ENCODE measurements at regions not wholly inside any gene's neighbourhood (a gene's known extent, or its start where the extent isn't known, plus 50 kb on each side); places are given as distances from the start of the nearest gene placed in this dataset.

DNA sequence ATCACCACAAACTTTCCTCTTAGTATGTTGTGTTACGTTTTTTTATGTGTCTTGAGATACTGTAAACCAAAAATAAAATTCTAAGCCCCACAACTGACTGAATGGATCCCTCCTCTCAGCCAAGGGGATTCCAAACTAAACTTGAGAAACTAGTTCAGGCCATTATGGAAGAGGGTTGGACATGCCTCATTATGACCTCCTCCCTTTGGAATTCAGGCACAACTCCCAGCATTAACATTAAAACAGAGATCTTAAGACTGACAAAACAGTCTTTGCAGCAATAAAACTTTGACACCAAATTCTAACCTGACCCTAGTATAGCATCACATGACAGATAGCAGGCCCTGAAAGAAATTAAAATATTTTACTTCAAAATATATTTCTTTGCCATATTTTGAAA, 51.1 kb upstream of the SLC47A1 start:
- H3K9ac ChIP-seq (replicated peaks in 1 of 4; ENCODE audit: extremely low read depth in 1 of 4, low read depth in 3 of 4, low read length in 3 of 4) = no peak overlapping the region
- DNase-seq (ENCODE audit: low read depth in 1 of 2, low spot score in 2 of 2) = no peak
- H3K18ac ChIP-seq (ENCODE audit: extremely low read depth, low read length) = no peak overlapping the region
- H2BK15ac ChIP-seq (ENCODE audit: low read length) = no peak overlapping the region
- H3K4me3 ChIP-seq (ENCODE audit: extremely low read depth in 1 of 4, insufficient read depth in 2 of 4, low read depth in 3 of 4, low read length in 4 of 4) = peak overlapping the region in 1 of 4 experiments; percentile 16; a peak in 1 of 8 replicates
- H3K14ac ChIP-seq (ENCODE audit: insufficient read length) = no peak overlapping the region
- H3K9me3 ChIP-seq (ENCODE audit: insufficient read depth in 2 of 2, low read depth in 1 of 2, low read length in 1 of 2) = no peaks in the 10 kb centered on the region
- no peak overlapping the region for H4K8ac ChIP-seq (ENCODE audit: extremely low read depth, insufficient read depth, low read length)
- peak; percentile 88 for FAIRE-seq
- H3K56ac ChIP-seq (replicated peaks; ENCODE audit: insufficient read length, low read depth, low read length) = no peak overlapping the region
- H3K36me3 ChIP-seq (ENCODE audit: control insufficient read depth in 2 of 4, insufficient read depth in 4 of 4, low read length in 3 of 4) = no peaks in the 10 kb centered on the region
- H3K27ac ChIP-seq (ENCODE audit: low read depth, low read length) = no peak overlapping the region
- no peak overlapping the region for H2AK5ac ChIP-seq (ENCODE audit: low read depth, low read length)
- H2BK120ac ChIP-seq (replicated peaks; ENCODE audit: low read depth, low read length) = no peak overlapping the region
- 0 out of 2 replicates have a peak overlapping the region, but pooled peaks have one; percentile 84 for H2BK5ac ChIP-seq (ENCODE audit: low read depth, low read length)
- no peak overlapping the region for H2AFZ ChIP-seq (ENCODE audit: low read length)
- no peak overlapping the region for H2BK20ac ChIP-seq (ENCODE audit: low read length)
- no peak overlapping the region for H4K5ac ChIP-seq (ENCODE audit: insufficient read length, low read depth, low read length)
- POLR2A ChIA-PET (ENCODE audit: partially characterized antibody) = interaction anchor here (0.8 to 1.2 kb wide), 2 partner anchors 11 to 16 kb away, joined by 3 read pairs; no protein-coding TSS in a partner anchor
- H3K79me2 ChIP-seq (ENCODE audit: control insufficient read depth in 1 of 2, insufficient read depth in 2 of 2, low read length in 2 of 2) = no peaks in the 10 kb centered on the region
- peaks cover 0 to 10% (median 5%) of the 10 kb centered on the region in 4 experiments; a peak in 5 of 7 replicates for H3K4me1 ChIP-seq (replicated peaks in 1 of 4; ENCODE audit: control insufficient read depth in 3 of 4, insufficient read depth in 4 of 4, low read length in 3 of 4)
- no peak overlapping the region for H3K4ac ChIP-seq (replicated peaks; ENCODE audit: insufficient read length, low read depth, low read length)
- H2BK12ac ChIP-seq (ENCODE audit: low read depth, low read length) = no peak overlapping the region
- no peak overlapping the region for H4K91ac ChIP-seq (replicated peaks; ENCODE audit: insufficient read length, low read length)
- no peaks in the 10 kb centered on the region for H3K27me3 ChIP-seq (replicated peaks in 1 of 4; ENCODE audit: control insufficient read depth in 3 of 4, extremely low read depth in 1 of 4, insufficient read depth in 3 of 4, low read length in 3 of 4)
- H3K23me2 ChIP-seq (ENCODE audit: low read depth, low read length) = no peaks in the 10 kb centered on the region
- CTCF ChIA-PET (ENCODE audit: partially characterized antibody) = interaction anchor here (0.6 to 2.5 kb wide), 3 partner anchors 16 to 164 kb away, joined by 3 to 11 read pairs (median 4); no protein-coding TSS in a partner anchor
- peak overlapping the region; percentile 22 to 45; a peak in 3 of 4 replicates for H3K4me2 ChIP-seq (ENCODE audit: insufficient read depth in 1 of 2, low read depth in 2 of 2, low read length in 2 of 2)
- no peak overlapping the region for H3K23ac ChIP-seq (ENCODE audit: insufficient read length)
- WGBS, 2 experiments (ENCODE audit: extremely low coverage in 1 of 2, insufficient coverage in 1 of 2, insufficient read length in 1 of 2, insufficient replicate concordance in 2 of 2, low coverage in 1 of 2, low lambda C conversion rate in 2 of 2, missing lambda C conversion rate in 1 of 2) = 17% methylated on average over 1 of the region's 1 CpG; no CpG with 5 or more reads in 1 of the 2 experiments
- H3K79me1 ChIP-seq (ENCODE audit: low read depth, low read length) = no peaks in the 10 kb centered on the region
- no peaks in the 10 kb centered on the region for H4K20me1 ChIP-seq (replicated peaks in 1 of 2; ENCODE audit: control insufficient read depth in 1 of 2, insufficient read depth in 2 of 2, low read length in 2 of 2)
- TF ChIP-seq EP300 (IDR thresholded peaks at IDR 0.05; ENCODE audit: borderline replicate concordance in 1 of 2, low read depth in 2 of 2, low read length in 2 of 2) (peak in 1 of 2 experiments; percentile 8; a peak in 1 of 3 replicates), RNF2 (IDR thresholded peaks at IDR 0.05; ENCODE audit: borderline replicate concordance, low read depth, low read length, missing control alignments, poor library complexity, severe bottlenecking) (no peak), POLR2AphosphoS5 (IDR thresholded peaks at IDR 0.05; ENCODE audit: low read depth, low read length) (no peak), EGR1 (IDR thresholded peaks at IDR 0.05; ENCODE audit: borderline replicate concordance, low read depth, low read length) (no peak), SUZ12 (IDR thresholded peaks at IDR 0.05; ENCODE audit: low read length) (no peak), BRCA1 (IDR thresholded peaks at IDR 0.05; ENCODE audit: low read depth, low read length) (no peak), CEBPB (IDR thresholded peaks at IDR 0.05; ENCODE audit: low read depth, low read length) (no peak), ZNF274 (IDR thresholded peaks at IDR 0.05; ENCODE audit: borderline replicate concordance, extremely low read depth, low read length) (no peak)
